ENCODE measurements at regions not wholly inside any gene's neighbourhood (a gene's known extent, or its start where the extent isn't known, plus 50 kb on each side); places are given as distances from the start of the nearest gene placed in this dataset.

GRCh38 chr7:84474436-84474835, 279.8 kb upstream of the SEMA3A start:
- TF ChIP-seq, protein P1, sequence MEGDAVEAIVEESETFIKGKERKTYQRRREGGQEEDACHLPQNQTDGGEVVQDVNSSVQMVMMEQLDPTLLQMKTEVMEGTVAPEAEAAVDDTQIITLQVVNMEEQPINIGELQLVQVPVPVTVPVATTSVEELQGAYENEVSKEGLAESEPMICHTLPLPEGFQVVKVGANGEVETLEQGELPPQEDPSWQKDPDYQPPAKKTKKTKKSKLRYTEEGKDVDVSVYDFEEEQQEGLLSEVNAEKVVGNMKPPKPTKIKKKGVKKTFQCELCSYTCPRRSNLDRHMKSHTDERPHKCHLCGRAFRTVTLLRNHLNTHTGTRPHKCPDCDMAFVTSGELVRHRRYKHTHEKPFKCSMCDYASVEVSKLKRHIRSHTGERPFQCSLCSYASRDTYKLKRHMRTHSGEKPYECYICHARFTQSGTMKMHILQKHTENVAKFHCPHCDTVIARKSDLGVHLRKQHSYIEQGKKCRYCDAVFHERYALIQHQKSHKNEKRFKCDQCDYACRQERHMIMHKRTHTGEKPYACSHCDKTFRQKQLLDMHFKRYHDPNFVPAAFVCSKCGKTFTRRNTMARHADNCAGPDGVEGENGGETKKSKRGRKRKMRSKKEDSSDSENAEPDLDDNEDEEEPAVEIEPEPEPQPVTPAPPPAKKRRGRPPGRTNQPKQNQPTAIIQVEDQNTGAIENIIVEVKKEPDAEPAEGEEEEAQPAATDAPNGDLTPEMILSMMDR (IDR thresholded peaks at IDR 0.05) = no peak
- no peak for TF ChIP-seq EP300 (IDR thresholded peaks at IDR 0.05)
- TF ChIP-seq POLR2A (IDR thresholded peaks at IDR 0.05) = no peak
- no peak for TF ChIP-seq POLR2AphosphoS5 (IDR thresholded peaks at IDR 0.05)
